ENCODE measurements at regions not wholly inside any gene's neighbourhood (a gene's known extent, or its start where the extent isn't known, plus 50 kb on each side); places are given as distances from the start of the nearest gene placed in this dataset.

GRCh38 chr18:61965311-61965710 is 72.5 kb upstream of the RNF152 start:
- no peak for DNase-seq
- Mint-ChIP-seq H3K36me3 (ENCODE audit: low read depth) (no peaks in the 10 kb centered on the region), H3K4me1 (ENCODE audit: low read depth) (peaks cover 11% of the 10 kb centered on the region), H3K4me3 (no peak overlapping the region), H3K9me3 (no peaks in the 10 kb centered on the region), H3K27me3 (ENCODE audit: insufficient read depth) (no peaks in the 10 kb centered on the region; the same call in 1 of the 2 replicates), H3K27ac (no peak overlapping the region)
- TF ChIP-seq, protein P1, sequence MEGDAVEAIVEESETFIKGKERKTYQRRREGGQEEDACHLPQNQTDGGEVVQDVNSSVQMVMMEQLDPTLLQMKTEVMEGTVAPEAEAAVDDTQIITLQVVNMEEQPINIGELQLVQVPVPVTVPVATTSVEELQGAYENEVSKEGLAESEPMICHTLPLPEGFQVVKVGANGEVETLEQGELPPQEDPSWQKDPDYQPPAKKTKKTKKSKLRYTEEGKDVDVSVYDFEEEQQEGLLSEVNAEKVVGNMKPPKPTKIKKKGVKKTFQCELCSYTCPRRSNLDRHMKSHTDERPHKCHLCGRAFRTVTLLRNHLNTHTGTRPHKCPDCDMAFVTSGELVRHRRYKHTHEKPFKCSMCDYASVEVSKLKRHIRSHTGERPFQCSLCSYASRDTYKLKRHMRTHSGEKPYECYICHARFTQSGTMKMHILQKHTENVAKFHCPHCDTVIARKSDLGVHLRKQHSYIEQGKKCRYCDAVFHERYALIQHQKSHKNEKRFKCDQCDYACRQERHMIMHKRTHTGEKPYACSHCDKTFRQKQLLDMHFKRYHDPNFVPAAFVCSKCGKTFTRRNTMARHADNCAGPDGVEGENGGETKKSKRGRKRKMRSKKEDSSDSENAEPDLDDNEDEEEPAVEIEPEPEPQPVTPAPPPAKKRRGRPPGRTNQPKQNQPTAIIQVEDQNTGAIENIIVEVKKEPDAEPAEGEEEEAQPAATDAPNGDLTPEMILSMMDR (IDR thresholded peaks at IDR 0.05): no peak

GRCh38 chr18:61964616-61965015 is 71.8 kb upstream of the RNF152 start:
- Mint-ChIP-seq H3K4me3 (no peak overlapping the region), H3K27me3 (ENCODE audit: insufficient read depth) (no peaks in the 10 kb centered on the region; the same call in 1 of the 2 replicates), H3K36me3 (ENCODE audit: low read depth) (no peaks in the 10 kb centered on the region), H3K27ac (no peak overlapping the region), H3K9me3 (no peaks in the 10 kb centered on the region), H3K4me1 (ENCODE audit: low read depth) (peaks cover 18% of the 10 kb centered on the region)
- TF ChIP-seq, protein P1 (IDR thresholded peaks at IDR 0.05): no peak
- DNase-seq: no peak

DNA sequence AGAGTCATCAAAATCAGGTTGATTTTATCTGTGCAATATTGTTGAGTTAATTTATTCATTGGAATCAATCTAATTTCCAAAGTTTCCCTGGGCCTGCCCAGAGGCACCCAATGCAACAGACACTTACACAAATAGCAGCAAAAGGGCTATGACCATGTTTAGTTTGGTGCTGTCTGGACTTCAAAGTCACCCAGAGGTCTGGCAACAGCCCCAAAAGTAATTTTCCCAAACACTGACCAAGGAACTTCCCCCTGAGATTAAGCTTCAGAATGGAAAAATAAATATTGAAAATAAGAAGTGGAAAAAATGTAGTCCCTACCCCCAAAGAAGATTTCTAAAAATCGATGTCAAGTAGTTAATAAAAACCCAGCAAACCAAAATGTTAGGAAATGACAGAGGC is 70.9 kb upstream of the RNF152 start:
- H3K27ac Mint-ChIP-seq: no peak overlapping the region
- no peaks in the 10 kb centered on the region for H3K36me3 Mint-ChIP-seq (ENCODE audit: low read depth)
- DNase-seq: no peak
- no peaks in the 10 kb centered on the region; the same call in 1 of the 2 replicates for H3K9me3 Mint-ChIP-seq
- peaks cover 27% of the 10 kb centered on the region for H3K4me1 Mint-ChIP-seq (ENCODE audit: low read depth)
- H3K27me3 Mint-ChIP-seq (ENCODE audit: insufficient read depth): no peaks in the 10 kb centered on the region; the same call in 1 of the 2 replicates
- TF ChIP-seq, protein P1 (IDR thresholded peaks at IDR 0.05): no peak
- no peak overlapping the region for H3K4me3 Mint-ChIP-seq

GRCh38 chr18:61957801-61958516 is 65.2 kb upstream of the RNF152 start:
- DNase-seq: no peak
- H3K9me3 Mint-ChIP-seq: peaks cover 8% of the 10 kb centered on the region
- peaks cover 57% of the 10 kb centered on the region for H3K4me1 Mint-ChIP-seq (ENCODE audit: low read depth)
- no peaks in the 10 kb centered on the region; the same call in 1 of the 2 replicates for H3K27me3 Mint-ChIP-seq (ENCODE audit: insufficient read depth)
- peaks cover 6% of the 10 kb centered on the region for H3K36me3 Mint-ChIP-seq (ENCODE audit: low read depth)
- H3K4me3 Mint-ChIP-seq: peak overlapping the region; percentile 47
- TF ChIP-seq, protein P1 (IDR thresholded peaks at IDR 0.05): no peak; the same call in 1 of the 2 replicates
- peak overlapping the region; percentile 77 for H3K27ac Mint-ChIP-seq

DNA sequence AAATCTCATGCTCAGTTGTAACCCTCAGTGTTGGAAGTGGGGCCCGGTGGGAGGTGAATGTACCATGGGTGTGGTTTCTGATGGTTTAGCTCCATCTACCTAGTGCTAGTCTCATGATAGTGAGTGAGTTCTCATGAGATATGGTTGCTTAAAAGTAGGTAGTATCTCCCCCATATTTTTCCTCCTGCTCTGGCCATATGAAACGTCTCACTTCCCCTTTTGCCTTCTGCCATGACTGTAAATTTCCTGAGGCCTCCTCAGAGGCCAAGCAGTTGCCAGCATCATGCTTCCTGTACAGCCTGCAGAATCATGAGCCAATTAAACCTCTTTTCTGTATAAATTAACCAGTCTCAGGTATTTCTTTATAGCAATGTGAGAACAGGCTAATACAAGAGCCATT is 62.8 kb upstream of the RNF152 start:
- H3K4me1 Mint-ChIP-seq (ENCODE audit: low read depth): peaks cover 80% of the 10 kb centered on the region
- DNase-seq: no peak
- H3K27me3 Mint-ChIP-seq (ENCODE audit: insufficient read depth): no peaks in the 10 kb centered on the region; the same call in 1 of the 2 replicates
- H3K4me3 Mint-ChIP-seq: no peak overlapping the region
- H3K27ac Mint-ChIP-seq: no peak overlapping the region
- TF ChIP-seq, protein P1 (IDR thresholded peaks at IDR 0.05): no peak
- H3K36me3 Mint-ChIP-seq (ENCODE audit: low read depth): peaks cover 6% of the 10 kb centered on the region
- H3K9me3 Mint-ChIP-seq: peaks cover 8% of the 10 kb centered on the region
